Endothelial cell of umbilical vein (primary cell): ENCODE measurements at regions not wholly inside any gene's neighbourhood (a gene's known extent, or its start where the extent isn't known, plus 50 kb on each side); places are given as distances from the start of the nearest gene placed in this dataset.

Experiments used
- BruUV-seq: library from RNA; stranded (reverse); fragments of 400-500 nt; replicated peaks from 2 replicates; lab custom pipeline; 2021; lab: Mats Ljungman, UMichigan
- CTCF ChIA-PET: fragments of 300-600, 350-600 bp; sonication (Branson Sonifier 250); formaldehyde crosslinking; loops from one replicate; lab custom pipeline; 2021; ENCODE audit warnings: antibody characterized with exemption, inconsistent platforms; lab: Charles Lee
- POLR2A ChIA-PET: fragments of 300-600, 350-600 bp; sonication (Branson Sonifier 250); formaldehyde crosslinking; loops from one replicate; lab custom pipeline; 2021; ENCODE audit warnings: antibody characterized with exemption, inconsistent platforms; lab: Charles Lee
- DNase-seq: peaks from one replicate; pipeline ENCODE4 v3.0.0-alpha.2; 2011; ENCODE audit warnings: low read depth, low spot score
- FAIRE-seq: peaks from 2 replicates; lab custom pipeline; 2011; peaks lifted over from hg19 to GRCh38; lab: Jason Lieb, UNC
- H2AFZ ChIP-seq: 2 replicates; pipeline ENCODE4 v1.6.0; 2012; ENCODE audit warnings: low read depth, low read length, control low read depth, inconsistent platforms
- H3K27ac ChIP-seq: 2 replicates; pipeline ENCODE4 v1.5.1; 2011; ENCODE audit warnings: low read depth, mild to moderate bottlenecking, control low read depth, low read length, moderate library complexity; ENCODE audit not compliant: insufficient read depth
- H3K27me3 ChIP-seq, 2 experiments: 2 replicates each; pipeline versions ENCODE4 v1.6.0 to v1.6.1; 2011; ENCODE audit warnings: low read length in 2 of 2, mixed read lengths in 1 of 2; ENCODE audit not compliant: control insufficient read depth in 2 of 2, insufficient read depth in 2 of 2
- H3K36me3 ChIP-seq, 2 experiments: 2 replicates in 1 of 2; 3 replicates in 1 of 2; pipeline ENCODE4 v1.5.1; 2011; ENCODE audit warnings: low read length in 2 of 2, mild to moderate bottlenecking in 1 of 2, moderate library complexity in 1 of 2; ENCODE audit not compliant: control insufficient read depth in 2 of 2, insufficient read depth in 2 of 2; ENCODE audit errors: extremely low read depth in 1 of 2
- H3K4me1 ChIP-seq: 3 replicates; pipeline ENCODE4 v1.5.1; 2011; ENCODE audit warnings: mild to moderate bottlenecking, low read length; ENCODE audit not compliant: control insufficient read depth, insufficient read depth; ENCODE audit errors: extremely low read depth
- H3K4me2 ChIP-seq: 2 replicates; pipeline ENCODE4 v1.6.1; 2011; ENCODE audit warnings: low read length, control low read depth, mixed read lengths; ENCODE audit not compliant: insufficient read depth
- H3K4me3 ChIP-seq, 3 experiments: fragments of 200-600 bp in 1 of 3; sonication (generic), shearing (Covaris generic) in 1 of 3; replicated peaks in 1 of 3; 2 replicates each; pipeline ENCODE4 v1.5.1; 2011 to 2016; ENCODE audit warnings: control low read depth in 3 of 3, low read length in 3 of 3, mild to moderate bottlenecking in 2 of 3, inconsistent platforms in 1 of 3, low read depth in 1 of 3, moderate library complexity in 1 of 3; ENCODE audit not compliant: insufficient read depth in 1 of 3
- H3K79me2 ChIP-seq: 2 replicates; pipeline ENCODE4 v1.6.0; 2012; ENCODE audit warnings: low read length, inconsistent platforms; ENCODE audit not compliant: control insufficient read depth, insufficient read depth
- H3K9ac ChIP-seq: replicated peaks from 2 replicates; pipeline ENCODE3; 2011; ENCODE audit warnings: low read length, control low read depth; ENCODE audit not compliant: insufficient read depth; ENCODE audit errors: extremely low read depth
- H3K9me1 ChIP-seq: replicated peaks from 3 replicates; pipeline ENCODE4 v1.6.0; 2011; ENCODE audit warnings: mild to moderate bottlenecking, low read length; ENCODE audit not compliant: control insufficient read depth, insufficient read depth; ENCODE audit errors: extremely low read depth
- H3K9me3 ChIP-seq: replicated peaks from 2 replicates; pipeline ENCODE4 v1.5.1; 2012; ENCODE audit warnings: low read length, inconsistent platforms; ENCODE audit not compliant: control insufficient read depth, insufficient read depth
- H4K20me1 ChIP-seq: replicated peaks from 2 replicates; pipeline ENCODE3; 2011; ENCODE audit warnings: mild to moderate bottlenecking, low read length; ENCODE audit not compliant: control insufficient read depth, insufficient read depth; ENCODE audit errors: extremely low read depth
- CTCF ChIP-seq, 2 donors: IDR thresholded peaks; 1 replicate in 1 of 2; 2 replicates in 1 of 2; pipeline ENCODE4 v1.5.1; 2011; ENCODE audit warnings: low read length in 2 of 2, mild to moderate bottlenecking in 2 of 2, moderate library complexity in 2 of 2, control low read depth in 1 of 2, inconsistent platforms in 1 of 2, low read depth in 1 of 2; ENCODE audit not compliant: insufficient read depth in 1 of 2; ENCODE audit errors: extremely low read depth in 1 of 2
- EZH2 ChIP-seq: IDR thresholded peaks from 2 replicates; pipeline ENCODE4 v1.6.1; 2012; ENCODE audit warnings: borderline replicate concordance, low read depth, mild to moderate bottlenecking, moderate library complexity, low read length, inconsistent platforms; ENCODE audit not compliant: severe bottlenecking
- FOS ChIP-seq: IDR thresholded peaks from 2 replicates; pipeline ENCODE4 v1.6.1; 2011; ENCODE audit warnings: mild to moderate bottlenecking, low read length, moderate library complexity, borderline replicate concordance; ENCODE audit not compliant: insufficient read depth
- GATA2 ChIP-seq: IDR thresholded peaks from 2 replicates; pipeline ENCODE4 v1.7.0; 2011; ENCODE audit warnings: low read depth, mild to moderate bottlenecking, moderate library complexity, mixed read lengths, low read length; ENCODE audit not compliant: insufficient read length, insufficient read depth
- JUN ChIP-seq: IDR thresholded peaks from 2 replicates; pipeline ENCODE4 v1.6.1; 2011; ENCODE audit warnings: borderline replicate concordance, low read depth; ENCODE audit not compliant: insufficient read length, insufficient read depth
- MYC ChIP-seq: IDR thresholded peaks from one replicate; pipeline ENCODE4 v1.6.1; 2011; ENCODE audit warnings: mild to moderate bottlenecking, low read depth, low read length
- POLR2A ChIP-seq: IDR thresholded peaks from 2 replicates; pipeline ENCODE4 v1.6.1; 2012; ENCODE audit warnings: low read depth, mild to moderate bottlenecking, control low read depth, low read length
- POLR2AphosphoS5 ChIP-seq: IDR thresholded peaks from 2 replicates; pipeline ENCODE4 v1.6.1; 2012; ENCODE audit warnings: low read depth, mild to moderate bottlenecking, control low read depth, low read length, moderate library complexity; ENCODE audit not compliant: insufficient read depth
- dilution Hi-C: fragments of 300-500 bp; cut with MboI; formaldehyde crosslinking; loops from one replicate; pipeline ENCODE4 v1.15.0; 2019; ENCODE audit warnings: low sequenced_read_pairs; ENCODE audit not compliant: extremely low pct_ligation_motif_present
- intact Hi-C: fragments of 100-400 bp; cut with micrococcal nuclease; formaldehyde crosslinking; loops from one replicate; pipeline ENCODE4 v1.10.0; 2022
- TF ChIP-seq, protein P1 (sequence below): IDR thresholded peaks from 2 replicates; pipeline ENCODE4 v1.6.1; 2011; ENCODE audit not compliant: insufficient read depth, insufficient read length

- FAIRE-seq = no peak
- dilution Hi-C loops (no loop called here), intact Hi-C loops (no loop called here)
- no peaks in the 10 kb centered on the region for H3K9me1 ChIP-seq
- TF ChIP-seq POLR2A (no peak), GATA2 (no peak), CTCF (IDR thresholded peaks at IDR 0.05; ENCODE audit: extremely low read depth in 1 of 2, insufficient read depth in 1 of 2, low read depth in 1 of 2, low read length in 2 of 2) (no peak), POLR2AphosphoS5 (no peak), JUN (no peak), MYC (no peak), EZH2 (no peak), FOS (no peak)
- TF ChIP-seq, protein P1, sequence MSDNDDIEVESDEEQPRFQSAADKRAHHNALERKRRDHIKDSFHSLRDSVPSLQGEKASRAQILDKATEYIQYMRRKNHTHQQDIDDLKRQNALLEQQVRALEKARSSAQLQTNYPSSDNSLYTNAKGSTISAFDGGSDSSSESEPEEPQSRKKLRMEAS = no peak
- no peak overlapping the region for H2AFZ ChIP-seq
- POLR2A ChIA-PET = no interaction called here
- CTCF ChIA-PET = interaction anchor here (1.1 kb wide), 1 partner anchor 8 kb away, joined by 3 read pairs; no protein-coding TSS in a partner anchor
- H3K4me3 ChIP-seq = no peak overlapping the region
- no peak overlapping the region for H3K4me2 ChIP-seq
- no TSS peak for BruUV-seq
- H3K79me2 ChIP-seq = no peaks in the 10 kb centered on the region
- H4K20me1 ChIP-seq = no peaks in the 10 kb centered on the region
- H3K27ac ChIP-seq = no peak overlapping the region
- DNase-seq = no peak
- no peaks in the 10 kb centered on the region for H3K9me3 ChIP-seq
- no peaks in the 10 kb centered on the region for H3K4me1 ChIP-seq
- no peaks in the 10 kb centered on the region for H3K27me3 ChIP-seq
- H3K9ac ChIP-seq = no peak overlapping the region
- H3K36me3 ChIP-seq = no peaks in the 10 kb centered on the region
Observed at GRCh38 chr1:58927722-58928085, 143.9 kb upstream of the JUN start.
